GM21390 (cell line): ENCODE measurements at regions not wholly inside any gene's neighbourhood (a gene's known extent, or its start where the extent isn't known, plus 50 kb on each side); places are given as distances from the start of the nearest gene placed in this dataset.
"Not testable (repeated sequence)": the region's sequence is repeated elsewhere in the genome, so short reads cannot be mapped to it uniquely, and the experiment has no call there.

Experiments used
- ATAC-seq: cut with Tn5 transposase; IDR thresholded peaks from one replicate; pipeline ENCODE4 v1.9.1; 2021; ENCODE audit not compliant: unreplicated experiment

DNA sequence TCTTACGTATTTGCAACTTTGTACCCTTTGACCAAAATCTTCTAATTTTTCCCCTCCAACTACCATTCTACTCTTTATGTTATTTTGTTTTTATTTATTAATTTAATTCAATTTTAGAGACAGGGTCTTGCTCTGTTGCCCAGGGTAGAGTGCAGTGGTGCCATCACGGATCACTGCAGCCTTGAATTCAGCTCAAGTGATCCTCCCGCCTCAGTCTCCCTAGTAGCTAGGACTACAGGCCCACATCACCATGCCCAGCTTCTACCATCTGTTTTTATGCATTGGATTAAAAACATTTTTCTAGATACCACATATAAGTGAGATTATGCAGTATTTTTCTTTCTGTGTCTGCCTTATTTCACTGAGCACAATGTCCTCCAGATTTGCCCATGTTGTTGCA is 2912.5 kb downstream of the RPIA start:
- not testable (repeated sequence) for ATAC-seq

DNA sequence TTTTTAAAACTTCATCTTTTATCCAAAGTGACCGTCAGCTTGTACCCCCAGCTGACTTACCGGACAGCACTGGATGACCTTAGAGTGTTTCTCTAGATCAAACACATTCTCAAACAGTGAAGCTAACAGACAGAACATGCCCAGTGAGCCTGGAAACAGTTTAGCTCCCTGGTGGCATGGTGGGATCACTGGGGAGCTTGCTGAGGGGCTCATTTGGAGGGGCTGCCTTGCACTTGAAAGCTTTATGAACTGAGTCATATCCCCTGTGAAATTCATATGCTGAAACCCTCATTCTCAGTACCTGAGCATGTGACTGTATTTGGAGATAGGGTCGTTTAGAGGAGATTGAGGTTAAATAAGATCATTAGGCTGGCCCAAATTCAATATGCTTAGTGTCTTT is 2913.2 kb downstream of the RPIA start:
- ATAC-seq = not testable (repeated sequence)

DNA sequence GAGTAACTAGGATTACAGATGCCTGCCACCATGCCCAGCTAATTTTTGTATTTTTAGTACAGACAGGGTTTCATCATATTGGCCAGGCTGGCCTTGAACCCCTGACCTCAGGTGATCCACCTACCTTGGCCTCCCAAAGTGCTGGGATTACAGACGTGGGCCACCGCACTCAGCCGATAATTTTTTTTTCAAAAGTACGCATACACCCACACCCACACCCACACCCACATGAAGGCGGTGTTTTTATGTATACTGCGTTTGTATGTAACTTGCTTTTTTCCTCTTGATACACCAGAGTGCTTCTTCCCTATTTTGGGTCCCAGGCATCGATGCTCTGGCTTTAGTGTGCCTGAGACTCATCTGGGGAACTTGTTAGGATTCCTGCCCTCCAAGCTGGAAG is 2932.3 kb downstream of the RPIA start:
- not testable (repeated sequence) for ATAC-seq

DNA sequence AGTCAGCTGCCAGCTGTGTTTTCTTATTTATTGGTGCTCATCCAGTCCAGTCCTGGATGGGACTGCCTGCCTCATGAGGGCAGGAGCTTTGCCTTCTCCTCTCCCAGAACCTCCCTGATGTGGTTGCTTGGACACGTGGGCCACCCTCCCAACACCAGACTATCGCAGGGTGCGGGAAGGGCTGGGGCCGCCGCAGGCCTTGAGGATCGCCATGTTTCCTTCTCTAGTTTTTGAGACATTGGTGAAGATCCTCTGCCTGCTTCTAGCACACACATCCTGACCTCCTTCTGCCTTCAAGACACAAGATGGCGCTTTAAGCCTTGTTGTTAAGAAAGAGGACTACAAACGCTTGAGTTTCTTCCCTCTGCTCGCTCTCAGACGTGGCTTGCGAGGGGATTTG is 2937.0 kb downstream of the RPIA start:
- ATAC-seq = not testable (repeated sequence)

DNA sequence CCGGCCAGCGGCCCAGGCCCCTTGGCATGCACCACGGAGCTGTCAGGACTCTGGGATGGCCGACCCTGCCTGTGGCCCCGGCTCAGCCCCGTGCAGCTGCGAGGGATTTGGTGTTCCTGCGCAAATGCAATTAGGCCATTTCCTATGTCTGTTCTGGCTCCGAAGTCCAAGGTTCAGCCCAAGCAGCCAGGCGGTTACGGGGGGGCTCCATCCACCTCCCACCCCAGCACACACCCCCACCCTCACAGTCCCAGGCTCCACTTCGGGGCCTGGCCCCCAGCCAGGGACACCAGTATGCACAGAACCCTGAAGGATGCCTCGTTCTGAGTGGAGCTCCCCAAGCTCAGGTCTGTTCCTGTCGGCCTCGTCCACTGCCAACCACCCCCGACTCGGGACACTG is 2965.7 kb downstream of the RPIA start:
- ATAC-seq = not testable (repeated sequence)

DNA sequence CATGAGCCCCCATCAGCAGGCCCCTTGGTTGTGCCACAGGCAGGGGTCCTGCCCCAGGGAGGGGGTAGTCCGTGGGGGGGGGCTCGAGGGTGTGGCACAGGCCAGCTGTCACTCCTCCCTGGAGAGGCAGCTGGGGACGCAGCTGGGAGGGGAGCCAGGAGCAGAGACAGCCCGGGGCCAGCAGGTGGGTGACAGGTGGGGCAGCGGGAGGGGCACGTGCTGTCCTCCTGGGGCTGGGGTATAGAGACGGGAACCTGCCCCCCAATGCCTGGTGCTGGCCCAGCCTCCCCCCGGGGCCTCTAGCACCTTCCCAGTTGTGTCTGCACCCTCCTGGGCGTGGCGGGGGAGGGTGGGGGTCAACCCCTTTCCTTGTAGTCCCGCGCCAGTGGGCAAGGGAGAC is 2966.9 kb downstream of the RPIA start:
- ATAC-seq = not testable (repeated sequence)

DNA sequence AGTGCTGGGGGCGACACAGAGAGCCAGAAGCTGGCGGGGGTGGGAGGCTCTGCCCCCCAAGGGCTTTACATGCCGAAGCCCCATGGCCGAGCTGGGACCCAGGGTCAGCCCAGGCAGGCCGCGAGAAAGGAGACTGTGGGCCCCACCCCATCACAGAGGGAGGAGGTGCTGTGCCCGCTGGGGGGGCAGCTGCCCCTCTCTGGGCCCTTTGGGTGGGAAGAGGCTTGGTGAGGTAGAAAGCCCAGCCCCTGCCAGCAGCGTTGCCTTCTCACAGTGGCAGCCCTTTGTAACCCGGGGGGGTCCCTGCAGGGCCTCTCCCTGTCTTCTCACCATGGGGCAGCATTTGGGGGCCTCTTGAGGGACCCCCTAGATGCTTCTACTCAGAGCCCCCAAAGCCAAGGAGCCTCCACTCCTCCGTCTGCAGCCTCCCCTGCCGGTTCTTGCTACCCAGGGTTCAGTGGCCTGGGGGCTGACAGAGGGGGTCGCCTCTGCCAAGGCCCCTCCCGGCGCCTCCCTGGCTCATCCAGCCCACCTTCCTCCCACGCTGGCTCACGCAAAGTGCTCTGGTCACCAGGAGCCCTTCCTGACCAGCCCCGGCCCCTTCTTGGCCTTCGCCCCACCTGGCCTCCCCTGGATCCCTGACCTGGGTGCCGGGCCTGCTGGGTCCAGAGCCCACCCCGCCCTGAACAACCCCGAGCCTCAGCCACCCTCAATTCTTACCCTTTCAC is 2967.9 kb downstream of the RPIA start:
- ATAC-seq = not testable (repeated sequence)

DNA sequence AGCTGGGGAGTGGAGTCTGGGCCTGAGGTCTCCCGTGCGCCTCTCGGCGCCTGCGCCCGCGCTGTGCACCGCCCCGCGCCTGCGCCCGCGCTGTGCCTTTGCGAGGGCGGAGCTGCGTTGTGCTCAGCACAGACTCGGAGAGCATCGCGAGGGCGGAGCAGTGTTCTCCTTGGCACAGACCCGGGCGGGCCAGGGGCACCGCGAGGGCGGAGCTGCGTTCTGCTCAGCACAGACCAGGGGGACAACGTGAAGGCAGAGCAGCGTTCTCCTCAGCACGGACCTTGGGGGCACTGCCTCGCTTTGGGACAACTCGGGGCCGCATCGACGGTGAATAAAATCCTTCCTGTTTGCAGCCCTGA is 2968.4 kb downstream of the RPIA start:
- ATAC-seq = peak; percentile 99

DNA sequence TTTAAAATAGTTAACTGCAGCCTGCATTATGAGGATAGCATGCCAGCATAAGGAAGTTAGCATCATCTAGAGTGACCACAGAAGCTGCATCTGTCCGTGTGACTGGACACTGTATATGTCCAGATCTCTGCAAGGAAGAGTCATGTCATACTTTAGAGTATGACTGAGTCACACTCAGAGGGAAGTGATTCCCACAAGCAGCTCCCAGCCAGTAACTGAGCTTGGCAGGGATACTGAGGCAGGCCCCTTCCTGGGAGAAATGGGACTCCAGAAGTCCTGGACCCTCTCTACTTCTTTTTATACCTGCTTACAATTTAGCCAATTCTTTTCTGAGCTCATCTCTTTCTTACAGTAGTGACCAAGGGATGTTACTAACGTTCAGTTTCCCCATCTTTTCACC is 2975.9 kb downstream of the RPIA start:
- ATAC-seq = not testable (repeated sequence)

DNA sequence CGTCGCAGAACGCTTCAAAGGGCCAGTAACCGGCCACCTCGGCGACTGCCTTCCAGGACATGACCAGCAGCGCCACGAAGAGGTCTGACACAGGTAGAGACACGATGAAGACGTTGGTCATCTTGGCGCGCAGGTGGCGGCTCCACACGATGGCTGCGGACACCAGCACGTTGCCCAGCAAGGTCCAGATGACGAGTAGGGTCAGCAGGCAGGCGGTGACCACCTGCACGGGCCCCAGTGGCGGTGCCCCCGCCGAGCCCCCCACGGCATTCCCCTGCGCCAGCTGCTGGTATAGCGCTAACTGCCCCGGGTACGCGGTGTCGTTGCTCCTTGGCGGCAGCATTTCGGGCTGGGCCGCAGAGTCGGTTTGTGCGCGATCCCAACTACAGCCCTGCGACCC is 2994.1 kb downstream of the RPIA start:
- ATAC-seq = not testable (repeated sequence)

DNA sequence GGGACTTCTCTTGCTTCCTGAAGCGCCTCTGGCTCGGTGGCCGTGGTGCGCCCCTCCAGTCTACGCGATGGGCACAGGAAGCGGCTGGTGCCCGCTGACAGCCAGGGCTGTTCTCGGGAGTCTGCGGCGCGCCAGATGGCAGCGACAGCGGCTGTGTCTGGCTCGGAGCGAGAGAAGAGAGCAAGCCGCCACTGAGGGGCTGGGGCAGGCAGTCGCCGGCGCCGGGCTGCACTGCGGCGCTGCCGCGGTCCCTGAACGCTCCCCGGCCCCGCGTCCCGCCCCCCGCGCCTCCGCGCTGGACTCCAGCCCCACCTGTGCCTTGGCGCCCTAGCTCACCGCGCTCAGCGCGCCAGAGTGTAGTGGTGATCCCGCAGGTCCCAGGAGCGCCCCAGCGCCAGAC is 2994.6 kb downstream of the RPIA start:
- ATAC-seq = not testable (repeated sequence)
